ENCODE measurements at regions not wholly inside any gene's neighbourhood (a gene's known extent, or its start where the extent isn't known, plus 50 kb on each side); places are given as distances from the start of the nearest gene placed in this dataset.

DNA sequence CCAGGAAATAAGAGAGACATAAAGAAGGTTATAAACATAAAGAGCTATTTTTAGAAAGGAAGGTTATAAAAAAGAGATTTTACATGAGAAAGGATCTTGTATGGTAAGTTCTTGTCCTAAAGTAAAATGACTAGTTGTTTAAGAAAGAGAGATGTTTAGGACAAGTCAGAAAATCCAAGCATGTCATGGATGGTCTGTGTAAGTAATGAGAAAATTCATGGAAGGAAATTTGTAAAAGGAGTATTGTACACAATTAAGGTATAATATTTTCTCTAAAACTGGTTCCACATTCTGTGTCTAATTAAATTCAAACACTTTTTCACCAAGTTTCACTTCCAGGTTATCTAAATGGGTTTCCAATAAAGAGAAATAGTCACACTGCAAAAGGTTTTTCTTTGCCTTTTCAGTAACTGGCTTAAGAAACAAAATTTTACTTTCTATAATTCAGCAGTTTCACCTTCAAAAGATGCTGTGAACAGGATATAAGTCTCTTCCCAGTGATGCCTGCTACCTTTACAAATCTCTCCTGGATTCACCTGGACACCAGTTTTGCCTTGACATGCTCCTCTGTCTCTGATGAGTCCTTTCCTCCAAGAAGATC lies 455.7 kb downstream of the ZIC1 start:
- Histone ChIP-seq H3K9me3 (ENCODE audit: low read length) (no peaks in the 10 kb centered on the region), H3K36me3 (ENCODE audit: insufficient read depth, low read length) (no peaks in the 10 kb centered on the region), H3K9ac (ENCODE audit: low read length) (no peak overlapping the region), H3K27me3 (ENCODE audit: control insufficient read depth in 1 of 2, insufficient read depth in 2 of 2, low read length in 2 of 2) (no peaks in the 10 kb centered on the region), H3K4me1 (ENCODE audit: insufficient read depth, low read length) (no peaks in the 10 kb centered on the region), H3K27ac (ENCODE audit: low read depth, low read length) (no peak overlapping the region), H3K4me3 (ENCODE audit: low read depth in 1 of 2, low read length in 2 of 2) (no peak overlapping the region)

DNA sequence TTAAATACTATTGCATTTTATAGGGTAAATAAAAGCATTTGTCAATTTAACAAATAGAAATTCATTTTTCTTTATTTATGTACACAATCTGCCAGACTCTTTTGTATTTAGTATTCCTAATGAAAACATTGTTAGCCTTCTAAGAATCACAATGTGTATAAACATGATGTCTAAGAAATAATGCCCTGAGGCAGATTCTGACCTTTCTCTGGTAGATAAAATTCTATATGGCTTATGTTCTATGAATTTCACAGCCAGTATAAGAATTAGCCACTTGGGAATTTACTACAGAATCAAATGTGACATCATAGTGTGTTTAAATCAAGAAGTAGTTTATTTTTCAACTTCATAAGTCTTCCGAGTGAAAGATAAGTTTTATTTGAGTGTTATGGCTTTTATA lies 457.4 kb downstream of the ZIC1 start:
- Histone ChIP-seq H3K36me3 (ENCODE audit: insufficient read depth, low read length) (no peaks in the 10 kb centered on the region), H3K9me3 (ENCODE audit: low read length) (no peaks in the 10 kb centered on the region), H3K4me3 (ENCODE audit: low read depth in 1 of 2, low read length in 2 of 2) (no peak overlapping the region), H3K27me3 (ENCODE audit: control insufficient read depth in 1 of 2, insufficient read depth in 2 of 2, low read length in 2 of 2) (no peaks in the 10 kb centered on the region), H3K4me1 (ENCODE audit: insufficient read depth, low read length) (no peaks in the 10 kb centered on the region), H3K9ac (ENCODE audit: low read length) (no peak overlapping the region), H3K27ac (ENCODE audit: low read depth, low read length) (no peak overlapping the region)

DNA sequence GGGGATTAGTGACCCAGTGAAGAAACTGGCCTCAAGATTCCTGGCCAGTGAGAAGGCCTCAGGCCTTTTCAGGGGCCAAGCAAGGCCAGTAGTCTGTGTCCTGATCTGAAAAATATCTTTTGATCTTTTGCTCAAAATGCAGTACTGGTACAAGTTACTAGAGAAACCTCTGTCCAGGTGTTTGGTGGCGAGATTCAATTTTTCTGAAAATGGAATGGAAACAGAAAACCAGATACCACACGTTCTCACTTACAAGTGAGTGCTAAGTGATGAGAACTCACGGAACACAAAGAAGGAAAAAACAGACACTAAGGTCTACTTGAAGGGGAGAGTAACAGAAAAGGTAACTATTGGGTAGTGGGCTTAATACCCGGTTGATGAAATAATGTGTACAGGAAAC lies 463.4 kb downstream of the ZIC1 start:
- H3K27ac ChIP-seq (ENCODE audit: low read depth, low read length), result no peak overlapping the region
- no peak overlapping the region for H3K4me3 ChIP-seq (ENCODE audit: low read depth in 1 of 2, low read length in 2 of 2)
- H3K36me3 ChIP-seq (ENCODE audit: insufficient read depth, low read length), result no peaks in the 10 kb centered on the region
- H3K9me3 ChIP-seq (ENCODE audit: low read length), result no peaks in the 10 kb centered on the region
- no peak overlapping the region for H3K9ac ChIP-seq (ENCODE audit: low read length)
- no peaks in the 10 kb centered on the region for H3K4me1 ChIP-seq (ENCODE audit: insufficient read depth, low read length)
- no peaks in the 10 kb centered on the region for H3K27me3 ChIP-seq (ENCODE audit: control insufficient read depth in 1 of 2, insufficient read depth in 2 of 2, low read length in 2 of 2)

DNA sequence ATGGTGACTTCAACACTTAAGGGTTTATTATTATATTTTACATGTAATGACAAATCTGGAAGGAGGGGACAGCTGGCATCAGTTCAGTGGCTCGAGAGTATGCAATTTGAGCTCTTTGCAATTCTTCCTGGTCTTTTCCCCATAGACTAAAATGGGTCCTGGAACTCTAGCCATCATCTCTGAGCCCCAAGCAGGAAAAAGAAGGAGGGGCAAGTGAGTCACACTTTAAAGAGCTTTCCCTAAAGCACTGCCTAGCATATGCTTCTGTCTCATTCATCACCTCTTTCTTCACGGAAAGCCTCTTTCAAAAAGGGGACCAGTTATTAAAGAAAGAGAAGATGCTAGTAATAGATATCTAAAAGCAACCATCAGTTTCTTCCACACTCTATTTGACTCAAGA lies 466.3 kb downstream of the ZIC1 start:
- no peaks in the 10 kb centered on the region for H3K4me1 ChIP-seq (ENCODE audit: insufficient read depth, low read length)
- H3K9me3 ChIP-seq (ENCODE audit: low read length), result no peaks in the 10 kb centered on the region
- H3K27me3 ChIP-seq (ENCODE audit: control insufficient read depth in 1 of 2, insufficient read depth in 2 of 2, low read length in 2 of 2), result no peaks in the 10 kb centered on the region
- no peaks in the 10 kb centered on the region for H3K36me3 ChIP-seq (ENCODE audit: insufficient read depth, low read length)
- H3K27ac ChIP-seq (ENCODE audit: low read depth, low read length), result no peak overlapping the region
- H3K4me3 ChIP-seq (ENCODE audit: low read depth in 1 of 2, low read length in 2 of 2), result no peak overlapping the region
- no peak overlapping the region for H3K9ac ChIP-seq (ENCODE audit: low read length)

DNA sequence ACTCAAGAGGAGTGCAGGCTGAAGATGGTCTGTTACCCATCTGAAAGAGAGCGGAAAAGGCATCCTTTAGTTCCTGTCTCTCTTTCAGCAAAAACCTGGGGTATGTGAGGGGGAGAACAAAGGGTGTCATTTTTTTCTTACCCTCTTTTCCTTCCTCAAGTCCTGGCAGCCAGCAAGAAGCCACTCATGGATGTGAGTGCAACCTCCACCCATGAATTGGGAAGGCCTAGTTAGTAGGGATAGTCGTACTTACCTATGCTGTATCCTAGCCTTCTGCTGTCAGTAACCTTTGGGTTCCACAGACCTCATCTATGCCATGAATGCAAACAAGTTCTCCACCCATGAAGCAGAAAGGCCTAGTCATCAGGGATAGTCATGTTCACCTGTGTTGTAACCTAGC lies 472.8 kb downstream of the ZIC1 start:
- Histone ChIP-seq H3K9ac (ENCODE audit: low read length) (no peak overlapping the region), H3K4me3 (ENCODE audit: low read depth in 1 of 2, low read length in 2 of 2) (no peak overlapping the region), H3K4me1 (ENCODE audit: insufficient read depth, low read length) (no peaks in the 10 kb centered on the region), H3K27me3 (ENCODE audit: control insufficient read depth in 1 of 2, insufficient read depth in 2 of 2, low read length in 2 of 2) (no peaks in the 10 kb centered on the region), H3K36me3 (ENCODE audit: insufficient read depth, low read length) (no peaks in the 10 kb centered on the region), H3K27ac (ENCODE audit: low read depth, low read length) (no peak overlapping the region), H3K9me3 (ENCODE audit: low read length) (no peaks in the 10 kb centered on the region)

DNA sequence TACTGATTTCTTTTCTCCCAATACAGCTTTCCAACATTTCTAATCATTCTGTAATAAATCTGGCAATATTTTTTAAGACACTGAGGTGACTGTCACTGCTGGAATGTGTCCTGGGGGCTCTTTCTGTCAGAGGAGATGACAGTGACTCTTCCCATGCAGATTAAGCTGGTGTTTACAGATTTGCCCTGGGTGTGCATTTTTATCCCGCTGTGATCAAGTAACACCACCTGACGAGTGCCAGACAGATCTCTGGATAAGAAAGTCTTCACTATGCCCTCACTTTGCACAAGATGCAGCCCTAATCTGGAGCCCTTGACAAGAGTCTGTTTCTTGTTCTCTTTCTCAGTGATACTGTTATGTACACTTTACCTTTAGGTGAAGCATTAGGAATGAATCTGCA lies 477.7 kb downstream of the ZIC1 start:
- Histone ChIP-seq H3K9ac (ENCODE audit: low read length) (no peak overlapping the region), H3K27ac (ENCODE audit: low read depth, low read length) (no peak overlapping the region), H3K36me3 (ENCODE audit: insufficient read depth, low read length) (no peaks in the 10 kb centered on the region), H3K9me3 (ENCODE audit: low read length) (no peaks in the 10 kb centered on the region), H3K4me1 (ENCODE audit: insufficient read depth, low read length) (no peaks in the 10 kb centered on the region), H3K4me3 (ENCODE audit: low read depth in 1 of 2, low read length in 2 of 2) (no peak overlapping the region), H3K27me3 (ENCODE audit: control insufficient read depth in 1 of 2, insufficient read depth in 2 of 2, low read length in 2 of 2) (no peaks in the 10 kb centered on the region)

DNA sequence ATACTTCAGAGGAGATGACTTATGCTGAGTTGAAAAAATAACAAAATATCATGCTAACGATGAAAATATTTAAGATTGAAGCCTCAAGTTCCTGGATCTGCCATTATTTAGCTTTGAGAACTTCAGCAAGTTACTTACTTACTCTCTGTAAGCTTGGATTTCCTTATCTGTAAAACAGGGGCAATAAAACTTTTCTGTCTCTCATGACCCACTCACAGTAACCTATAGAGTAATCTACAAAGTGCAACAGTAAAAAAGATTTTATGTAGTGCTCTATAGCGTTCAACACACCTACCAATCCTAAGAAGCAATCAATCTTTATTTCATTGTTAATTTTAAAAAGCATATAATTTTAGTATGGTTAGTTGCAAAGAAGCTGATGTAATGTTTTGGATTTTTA lies 478.6 kb downstream of the ZIC1 start:
- Histone ChIP-seq H3K9me3 (ENCODE audit: low read length) (no peaks in the 10 kb centered on the region), H3K27ac (ENCODE audit: low read depth, low read length) (no peak overlapping the region), H3K4me3 (ENCODE audit: low read depth in 1 of 2, low read length in 2 of 2) (no peak overlapping the region), H3K36me3 (ENCODE audit: insufficient read depth, low read length) (no peaks in the 10 kb centered on the region), H3K4me1 (ENCODE audit: insufficient read depth, low read length) (no peaks in the 10 kb centered on the region), H3K27me3 (ENCODE audit: control insufficient read depth in 1 of 2, insufficient read depth in 2 of 2, low read length in 2 of 2) (no peaks in the 10 kb centered on the region), H3K9ac (ENCODE audit: low read length) (no peak overlapping the region)

DNA sequence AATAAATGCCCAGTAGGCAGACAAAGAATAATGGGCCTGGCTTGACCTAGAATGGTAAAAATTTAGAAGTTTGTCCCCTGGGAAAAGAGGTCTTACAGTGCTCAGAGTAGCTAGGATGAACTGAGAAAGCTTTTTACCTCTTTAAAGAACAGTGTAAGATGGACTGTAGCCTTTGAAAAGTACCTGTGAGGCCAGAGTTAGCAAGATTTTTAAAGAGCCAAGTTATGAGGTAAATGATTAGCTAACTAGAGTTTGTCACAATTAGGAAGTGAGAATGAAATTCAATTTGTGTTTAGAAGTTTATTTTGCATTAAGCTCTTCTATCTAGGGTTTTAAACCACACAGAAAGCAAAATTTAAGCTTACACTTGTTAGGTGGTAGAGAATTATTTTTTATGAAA lies 480.9 kb downstream of the ZIC1 start:
- Histone ChIP-seq H3K9me3 (ENCODE audit: low read length) (no peaks in the 10 kb centered on the region), H3K4me3 (ENCODE audit: low read depth in 1 of 2, low read length in 2 of 2) (no peak overlapping the region), H3K4me1 (ENCODE audit: insufficient read depth, low read length) (no peaks in the 10 kb centered on the region), H3K27ac (ENCODE audit: low read depth, low read length) (no peak overlapping the region), H3K9ac (ENCODE audit: low read length) (no peak overlapping the region), H3K36me3 (ENCODE audit: insufficient read depth, low read length) (no peaks in the 10 kb centered on the region), H3K27me3 (ENCODE audit: control insufficient read depth in 1 of 2, insufficient read depth in 2 of 2, low read length in 2 of 2) (no peaks in the 10 kb centered on the region)

DNA sequence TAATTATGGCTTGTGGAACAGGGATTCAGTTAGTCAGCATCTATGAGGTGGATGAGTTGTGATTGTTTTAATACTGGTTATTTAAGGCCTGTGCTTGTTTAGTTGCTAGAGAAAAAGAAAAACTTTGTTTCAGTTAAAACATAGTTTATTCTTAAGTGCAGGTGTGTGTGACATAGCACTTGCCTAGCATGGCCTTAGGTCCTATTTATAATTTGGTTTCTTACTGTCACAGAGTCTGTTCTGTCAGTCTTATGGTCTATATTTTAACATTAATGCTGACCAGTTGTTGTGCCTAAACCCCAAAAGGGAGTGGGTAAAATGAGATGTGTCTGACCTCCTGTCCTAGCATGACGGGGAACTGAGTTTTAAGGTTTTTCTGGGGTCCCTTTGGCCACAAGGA lies 486.3 kb downstream of the ZIC1 start:
- Histone ChIP-seq H3K36me3 (ENCODE audit: insufficient read depth, low read length) (no peaks in the 10 kb centered on the region), H3K4me1 (ENCODE audit: insufficient read depth, low read length) (no peaks in the 10 kb centered on the region), H3K27ac (ENCODE audit: low read depth, low read length) (no peak overlapping the region), H3K27me3 (ENCODE audit: control insufficient read depth in 1 of 2, insufficient read depth in 2 of 2, low read length in 2 of 2) (no peaks in the 10 kb centered on the region), H3K9ac (ENCODE audit: low read length) (no peak overlapping the region), H3K9me3 (ENCODE audit: low read length) (no peaks in the 10 kb centered on the region), H3K4me3 (ENCODE audit: low read depth in 1 of 2, low read length in 2 of 2) (no peak overlapping the region)

DNA sequence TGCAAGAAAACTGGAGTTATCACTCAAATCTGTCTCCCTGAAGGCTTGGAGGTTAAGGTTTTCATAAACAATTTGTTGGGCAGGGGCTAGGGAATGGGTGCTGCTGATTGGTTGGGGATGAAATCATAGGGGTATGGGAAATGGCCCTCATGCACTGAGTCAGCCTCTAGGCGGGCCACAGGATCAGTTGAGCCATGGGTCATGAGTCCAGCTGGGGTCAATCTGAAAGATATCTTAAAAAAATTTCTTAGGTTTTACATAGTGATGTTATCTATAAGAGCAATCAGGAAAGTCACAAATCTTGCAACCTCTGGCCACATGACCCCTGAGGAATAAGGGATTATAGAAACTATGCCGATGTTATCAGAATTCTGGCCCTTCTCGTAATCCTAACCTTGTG lies 491.7 kb downstream of the ZIC1 start:
- no peaks in the 10 kb centered on the region for H3K4me1 ChIP-seq (ENCODE audit: insufficient read depth, low read length)
- no peak overlapping the region for H3K4me3 ChIP-seq (ENCODE audit: low read depth in 1 of 2, low read length in 2 of 2)
- no peak overlapping the region for H3K9ac ChIP-seq (ENCODE audit: low read length)
- no peaks in the 10 kb centered on the region for H3K36me3 ChIP-seq (ENCODE audit: insufficient read depth, low read length)
- H3K27me3 ChIP-seq (ENCODE audit: control insufficient read depth in 1 of 2, insufficient read depth in 2 of 2, low read length in 2 of 2), result no peaks in the 10 kb centered on the region
- H3K9me3 ChIP-seq (ENCODE audit: low read length), result no peaks in the 10 kb centered on the region
- no peak overlapping the region for H3K27ac ChIP-seq (ENCODE audit: low read depth, low read length)

DNA sequence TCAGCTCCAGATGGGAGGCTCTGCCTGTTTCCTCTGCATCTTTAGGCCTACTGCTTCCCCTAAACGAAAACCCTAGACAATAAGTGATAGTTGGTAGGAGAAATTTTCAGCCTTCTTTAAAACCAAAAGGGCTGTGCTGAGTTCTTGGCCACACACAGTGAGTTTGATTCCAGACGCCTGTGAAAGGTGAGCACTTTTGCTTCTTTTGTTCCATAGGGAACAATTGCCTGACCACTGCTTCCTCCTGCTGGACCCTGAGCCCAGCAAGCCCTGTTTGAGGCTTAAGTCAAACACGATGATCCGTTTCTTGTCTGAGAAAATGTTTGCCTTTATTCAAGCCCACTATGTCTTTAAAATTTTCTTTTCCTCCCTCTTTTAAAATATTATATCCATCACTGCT lies 493.9 kb downstream of the ZIC1 start:
- no peak overlapping the region for H3K4me3 ChIP-seq (ENCODE audit: low read depth in 1 of 2, low read length in 2 of 2)
- no peaks in the 10 kb centered on the region for H3K27me3 ChIP-seq (ENCODE audit: control insufficient read depth in 1 of 2, insufficient read depth in 2 of 2, low read length in 2 of 2)
- no peaks in the 10 kb centered on the region for H3K4me1 ChIP-seq (ENCODE audit: insufficient read depth, low read length)

DNA sequence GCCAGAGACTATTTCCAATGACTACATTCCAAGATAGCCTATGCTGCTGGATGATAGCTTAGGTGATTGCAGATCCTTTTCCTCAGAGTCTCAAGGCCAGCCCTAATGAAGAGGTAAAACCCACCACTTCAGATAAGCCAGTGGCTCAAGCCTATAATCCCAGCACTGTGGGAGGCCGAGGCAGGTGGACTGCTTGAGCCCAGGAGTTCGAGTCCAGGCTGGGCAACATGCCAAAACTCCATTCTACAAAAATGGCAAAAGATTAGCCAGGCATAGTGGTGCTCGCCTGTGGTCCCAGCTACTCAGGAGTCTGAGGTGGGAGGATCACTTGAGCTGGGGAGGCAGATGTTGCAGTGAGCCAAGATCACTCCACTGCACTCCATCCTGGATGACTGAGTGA lies 495.3 kb downstream of the ZIC1 start:
- H3K27me3 ChIP-seq (ENCODE audit: control insufficient read depth in 1 of 2, insufficient read depth in 2 of 2, low read length in 2 of 2), result no peaks in the 10 kb centered on the region
- no peaks in the 10 kb centered on the region for H3K9me3 ChIP-seq (ENCODE audit: low read length)
- H3K36me3 ChIP-seq (ENCODE audit: insufficient read depth, low read length), result no peaks in the 10 kb centered on the region
- H3K27ac ChIP-seq (ENCODE audit: low read depth, low read length), result no peak overlapping the region
- H3K4me3 ChIP-seq (ENCODE audit: low read depth in 1 of 2, low read length in 2 of 2), result no peak overlapping the region
- no peaks in the 10 kb centered on the region for H3K4me1 ChIP-seq (ENCODE audit: insufficient read depth, low read length)
- H3K9ac ChIP-seq (ENCODE audit: low read length), result no peak overlapping the region

More for the DNA sequence above, 493.9 kb downstream of the ZIC1 start:
- Histone ChIP-seq H3K27ac (ENCODE audit: low read depth, low read length) (no peak overlapping the region), H3K9me3 (ENCODE audit: low read length) (no peaks in the 10 kb centered on the region), H3K36me3 (ENCODE audit: insufficient read depth, low read length) (no peaks in the 10 kb centered on the region), H3K9ac (ENCODE audit: low read length) (no peak overlapping the region)
